A204.1 (cell line): ENCODE measurements at regions not wholly inside any gene's neighbourhood (a gene's known extent, or its start where the extent isn't known, plus 50 kb on each side); places are given as distances from the start of the nearest gene placed in this dataset.
"Not testable (repeated sequence)": the region's sequence is repeated elsewhere in the genome, so short reads cannot be mapped to it uniquely, and the experiment has no call there.

Experiments used
- FAIRE-seq: peaks from 2 replicates; lab custom pipeline; 2012; peaks lifted over from hg19 to GRCh38; lab: Jason Lieb, UNC

GRCh38 chr3:124138148-124138547, 146.2 kb upstream of the ROPN1 start:
- FAIRE-seq, result no peak

GRCh38 chr3:124140746-124141145, 148.8 kb upstream of the ROPN1 start:
- no peak for FAIRE-seq

- FAIRE-seq, result no peak
Observed at GRCh38 chr3:124142389-124142970, 150.6 kb upstream of the ROPN1 start.

- FAIRE-seq, result no peak
Observed at GRCh38 chr3:124143047-124143446, 151.1 kb upstream of the ROPN1 start.

- FAIRE-seq, result no peak
Observed at GRCh38 chr3:124144035-124144814, 152.3 kb upstream of the ROPN1 start.

- no peak for FAIRE-seq
Observed at GRCh38 chr3:124147429-124147828, 155.5 kb upstream of the ROPN1 start.

GRCh38 chr3:124147946-124148345, 156.0 kb upstream of the ROPN1 start:
- FAIRE-seq, result no peak

GRCh38 chr3:124149081-124149480, 157.2 kb upstream of the ROPN1 start:
- no peak for FAIRE-seq

- FAIRE-seq, result no peak
Observed at GRCh38 chr3:124149771-124150170, 157.8 kb upstream of the ROPN1 start.

GRCh38 chr3:124152891-124153290, 161.0 kb upstream of the ROPN1 start:
- FAIRE-seq, result not testable (repeated sequence)

GRCh38 chr3:124156866-124157712, 165.2 kb upstream of the ROPN1 start:
- no peak for FAIRE-seq

GRCh38 chr3:124157748-124158147, 165.8 kb upstream of the ROPN1 start:
- FAIRE-seq, result no peak

GRCh38 chr3:124158168-124158881, 166.4 kb upstream of the ROPN1 start:
- no peak for FAIRE-seq

GRCh38 chr3:124161448-124161847, 169.5 kb upstream of the ROPN1 start:
- no peak for FAIRE-seq

- FAIRE-seq, result no peak
Observed at GRCh38 chr3:124163689-124164088, 171.8 kb upstream of the ROPN1 start.

- no peak for FAIRE-seq
Observed at GRCh38 chr3:124168271-124168670, 176.3 kb upstream of the ROPN1 start.

GRCh38 chr3:124172283-124172682, 180.4 kb upstream of the ROPN1 start:
- no peak for FAIRE-seq

GRCh38 chr3:124172816-124173215, 180.9 kb upstream of the ROPN1 start:
- no peak for FAIRE-seq

- FAIRE-seq, result no peak
Observed at GRCh38 chr3:124174476-124174875, 182.6 kb upstream of the ROPN1 start.

GRCh38 chr3:124174910-124175874, 183.3 kb upstream of the ROPN1 start:
- no peak for FAIRE-seq

GRCh38 chr3:124177071-124177470, 185.1 kb upstream of the ROPN1 start:
- FAIRE-seq, result no peak
